ENCODE measurements at regions not wholly inside any gene's neighbourhood (a gene's known extent, or its start where the extent isn't known, plus 50 kb on each side); places are given as distances from the start of the nearest gene placed in this dataset.

DNA sequence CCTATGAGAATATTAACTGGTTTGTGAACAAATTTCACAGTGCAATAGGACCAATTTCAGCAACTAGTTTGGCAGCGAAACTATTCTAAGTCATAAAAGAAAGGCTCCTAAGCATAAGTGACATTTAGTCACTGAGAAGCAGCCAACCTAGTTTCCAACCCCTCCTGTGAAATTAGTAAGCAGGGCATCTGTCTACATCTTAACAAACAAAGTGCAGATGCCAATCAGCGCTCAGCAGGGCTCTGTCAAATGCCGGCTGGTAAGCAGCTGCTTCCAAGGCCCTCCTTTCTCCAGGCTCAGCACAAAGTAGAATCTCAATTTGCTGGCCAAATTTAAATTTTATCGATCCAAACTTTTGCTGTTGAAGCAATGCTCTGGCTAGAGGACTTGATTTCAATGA, 124.7 kb downstream of the ICOS start:
- Histone ChIP-seq H3K9ac (ENCODE audit: low read depth, low read length, poor library complexity, severe bottlenecking) (no peak overlapping the region), H3K4me1 (ENCODE audit: insufficient read depth, low read length, poor library complexity, severe bottlenecking) (no peaks in the 10 kb centered on the region), H3K27me3 (ENCODE audit: insufficient read depth, low read length, poor library complexity, severe bottlenecking) (no peaks in the 10 kb centered on the region), H3K4me3 (ENCODE audit: low read length, poor library complexity, severe bottlenecking) (no peak overlapping the region), H3F3A (ENCODE audit: low read depth) (no peaks in the 10 kb centered on the region), H3K79me2 (ENCODE audit: insufficient read depth, low read length) (no peaks in the 10 kb centered on the region), H2AFZ (ENCODE audit: low read length) (no peak overlapping the region), H3K36me3 (ENCODE audit: insufficient read depth, low read length) (no peaks in the 10 kb centered on the region), H3K9me2 (replicated peaks; ENCODE audit: low read depth, low read length) (no peaks in the 10 kb centered on the region), H3K9me3 (ENCODE audit: insufficient read depth, low read depth, low read length) (no peaks in the 10 kb centered on the region), H3K4me2 (ENCODE audit: low read depth, low read length, poor library complexity, severe bottlenecking) (no peak overlapping the region), H4K20me1 (ENCODE audit: insufficient read depth, low read length, poor library complexity, severe bottlenecking) (no peaks in the 10 kb centered on the region)
- TF ChIP-seq, protein P1, sequence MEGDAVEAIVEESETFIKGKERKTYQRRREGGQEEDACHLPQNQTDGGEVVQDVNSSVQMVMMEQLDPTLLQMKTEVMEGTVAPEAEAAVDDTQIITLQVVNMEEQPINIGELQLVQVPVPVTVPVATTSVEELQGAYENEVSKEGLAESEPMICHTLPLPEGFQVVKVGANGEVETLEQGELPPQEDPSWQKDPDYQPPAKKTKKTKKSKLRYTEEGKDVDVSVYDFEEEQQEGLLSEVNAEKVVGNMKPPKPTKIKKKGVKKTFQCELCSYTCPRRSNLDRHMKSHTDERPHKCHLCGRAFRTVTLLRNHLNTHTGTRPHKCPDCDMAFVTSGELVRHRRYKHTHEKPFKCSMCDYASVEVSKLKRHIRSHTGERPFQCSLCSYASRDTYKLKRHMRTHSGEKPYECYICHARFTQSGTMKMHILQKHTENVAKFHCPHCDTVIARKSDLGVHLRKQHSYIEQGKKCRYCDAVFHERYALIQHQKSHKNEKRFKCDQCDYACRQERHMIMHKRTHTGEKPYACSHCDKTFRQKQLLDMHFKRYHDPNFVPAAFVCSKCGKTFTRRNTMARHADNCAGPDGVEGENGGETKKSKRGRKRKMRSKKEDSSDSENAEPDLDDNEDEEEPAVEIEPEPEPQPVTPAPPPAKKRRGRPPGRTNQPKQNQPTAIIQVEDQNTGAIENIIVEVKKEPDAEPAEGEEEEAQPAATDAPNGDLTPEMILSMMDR (conservative IDR thresholded peaks at IDR 0.05; ENCODE audit: low read length): no peak
- no peak for TF ChIP-seq EZH2phosphoT487 (IDR thresholded peaks at IDR 0.05; ENCODE audit: borderline replicate concordance)

DNA sequence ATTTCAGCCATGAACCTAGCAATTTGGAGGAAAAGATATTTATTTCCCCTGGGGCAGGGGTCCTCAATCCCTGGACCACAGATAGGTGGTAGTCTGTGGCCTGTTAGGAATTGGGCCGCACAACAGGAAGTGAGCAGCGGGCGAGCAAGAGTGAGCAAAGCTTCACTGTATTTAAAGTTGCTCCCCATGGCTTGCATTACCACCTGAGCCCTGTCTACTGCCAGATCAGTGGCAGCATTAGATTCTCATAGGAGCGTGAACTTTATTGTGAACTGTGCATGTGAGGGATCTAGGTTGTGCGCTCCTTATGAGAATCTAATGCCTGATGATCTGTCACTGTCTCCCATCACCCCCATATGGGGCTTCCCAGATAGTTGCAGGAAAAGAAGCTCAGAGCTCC, 127.6 kb downstream of the ICOS start:
- H3K4me2 ChIP-seq (ENCODE audit: low read depth, low read length, poor library complexity, severe bottlenecking): no peak overlapping the region
- H3K9ac ChIP-seq (ENCODE audit: low read depth, low read length, poor library complexity, severe bottlenecking): no peak overlapping the region
- no peak overlapping the region for H3K4me3 ChIP-seq (ENCODE audit: low read length, poor library complexity, severe bottlenecking)
- no peaks in the 10 kb centered on the region for H3K9me2 ChIP-seq (replicated peaks; ENCODE audit: low read depth, low read length)
- H3F3A ChIP-seq (ENCODE audit: low read depth): no peaks in the 10 kb centered on the region
- H3K36me3 ChIP-seq (ENCODE audit: insufficient read depth, low read length): no peaks in the 10 kb centered on the region
- no peaks in the 10 kb centered on the region for H3K4me1 ChIP-seq (ENCODE audit: insufficient read depth, low read length, poor library complexity, severe bottlenecking)
- no peak overlapping the region for H2AFZ ChIP-seq (ENCODE audit: low read length)
- no peaks in the 10 kb centered on the region for H4K20me1 ChIP-seq (ENCODE audit: insufficient read depth, low read length, poor library complexity, severe bottlenecking)
- no peaks in the 10 kb centered on the region for H3K27me3 ChIP-seq (ENCODE audit: insufficient read depth, low read length, poor library complexity, severe bottlenecking)
- no peaks in the 10 kb centered on the region for H3K79me2 ChIP-seq (ENCODE audit: insufficient read depth, low read length)
- TF ChIP-seq EZH2phosphoT487 (IDR thresholded peaks at IDR 0.05; ENCODE audit: borderline replicate concordance): no peak
- TF ChIP-seq, protein P1 (conservative IDR thresholded peaks at IDR 0.05; ENCODE audit: low read length): no peak
- no peaks in the 10 kb centered on the region for H3K9me3 ChIP-seq (ENCODE audit: insufficient read depth, low read depth, low read length)

GRCh38 chr2:204065566-204065965, 129.0 kb downstream of the ICOS start:
- TF ChIP-seq EZH2phosphoT487 (IDR thresholded peaks at IDR 0.05; ENCODE audit: borderline replicate concordance): no peak
- TF ChIP-seq, protein P1 (conservative IDR thresholded peaks at IDR 0.05; ENCODE audit: low read length): no peak
- H3K36me3 ChIP-seq (ENCODE audit: insufficient read depth, low read length): no peaks in the 10 kb centered on the region
- no peaks in the 10 kb centered on the region for H3K27me3 ChIP-seq (ENCODE audit: insufficient read depth, low read length, poor library complexity, severe bottlenecking)
- no peak overlapping the region for H3K4me2 ChIP-seq (ENCODE audit: low read depth, low read length, poor library complexity, severe bottlenecking)
- no peak overlapping the region for H2AFZ ChIP-seq (ENCODE audit: low read length)
- H3K9ac ChIP-seq (ENCODE audit: low read depth, low read length, poor library complexity, severe bottlenecking): no peak overlapping the region
- no peaks in the 10 kb centered on the region for H4K20me1 ChIP-seq (ENCODE audit: insufficient read depth, low read length, poor library complexity, severe bottlenecking)
- H3K4me3 ChIP-seq (ENCODE audit: low read length, poor library complexity, severe bottlenecking): no peak overlapping the region
- H3K4me1 ChIP-seq (ENCODE audit: insufficient read depth, low read length, poor library complexity, severe bottlenecking): no peaks in the 10 kb centered on the region
- no peaks in the 10 kb centered on the region for H3K9me2 ChIP-seq (replicated peaks; ENCODE audit: low read depth, low read length)
- H3K79me2 ChIP-seq (ENCODE audit: insufficient read depth, low read length): no peaks in the 10 kb centered on the region
- H3K9me3 ChIP-seq (ENCODE audit: insufficient read depth, low read depth, low read length): no peaks in the 10 kb centered on the region
- H3F3A ChIP-seq (ENCODE audit: low read depth): no peaks in the 10 kb centered on the region
